Choroid plexus epithelial cell (primary cell): ENCODE measurements at regions not wholly inside any gene's neighbourhood (a gene's known extent, or its start where the extent isn't known, plus 50 kb on each side); places are given as distances from the start of the nearest gene placed in this dataset.

Source experiments
- DNase-seq: peaks from one replicate; pipeline ENCODE4 v3.0.0-alpha.2; 2010; ENCODE audit warnings: low read depth
- H3K4me3 ChIP-seq: 2 replicates; pipeline ENCODE4 v1.5.1; 2011; ENCODE audit warnings: low read depth, mild to moderate bottlenecking, control low read depth, low read length, moderate library complexity
- TF ChIP-seq, protein P1 (sequence below): conservative IDR thresholded peaks from 2 replicates; pipeline ENCODE4 v1.5.1; 2011; ENCODE audit warnings: low read depth, mild to moderate bottlenecking, control low read depth, inconsistent platforms, low read length, moderate library complexity

- TF ChIP-seq, protein P1, sequence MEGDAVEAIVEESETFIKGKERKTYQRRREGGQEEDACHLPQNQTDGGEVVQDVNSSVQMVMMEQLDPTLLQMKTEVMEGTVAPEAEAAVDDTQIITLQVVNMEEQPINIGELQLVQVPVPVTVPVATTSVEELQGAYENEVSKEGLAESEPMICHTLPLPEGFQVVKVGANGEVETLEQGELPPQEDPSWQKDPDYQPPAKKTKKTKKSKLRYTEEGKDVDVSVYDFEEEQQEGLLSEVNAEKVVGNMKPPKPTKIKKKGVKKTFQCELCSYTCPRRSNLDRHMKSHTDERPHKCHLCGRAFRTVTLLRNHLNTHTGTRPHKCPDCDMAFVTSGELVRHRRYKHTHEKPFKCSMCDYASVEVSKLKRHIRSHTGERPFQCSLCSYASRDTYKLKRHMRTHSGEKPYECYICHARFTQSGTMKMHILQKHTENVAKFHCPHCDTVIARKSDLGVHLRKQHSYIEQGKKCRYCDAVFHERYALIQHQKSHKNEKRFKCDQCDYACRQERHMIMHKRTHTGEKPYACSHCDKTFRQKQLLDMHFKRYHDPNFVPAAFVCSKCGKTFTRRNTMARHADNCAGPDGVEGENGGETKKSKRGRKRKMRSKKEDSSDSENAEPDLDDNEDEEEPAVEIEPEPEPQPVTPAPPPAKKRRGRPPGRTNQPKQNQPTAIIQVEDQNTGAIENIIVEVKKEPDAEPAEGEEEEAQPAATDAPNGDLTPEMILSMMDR = no peak
- DNase-seq = no peak
- no peak overlapping the region for H3K4me3 ChIP-seq
These were observed 59.1 kb upstream of the SPATA12 start for GRCh38 chr3:57001356-57001755.

DNA sequence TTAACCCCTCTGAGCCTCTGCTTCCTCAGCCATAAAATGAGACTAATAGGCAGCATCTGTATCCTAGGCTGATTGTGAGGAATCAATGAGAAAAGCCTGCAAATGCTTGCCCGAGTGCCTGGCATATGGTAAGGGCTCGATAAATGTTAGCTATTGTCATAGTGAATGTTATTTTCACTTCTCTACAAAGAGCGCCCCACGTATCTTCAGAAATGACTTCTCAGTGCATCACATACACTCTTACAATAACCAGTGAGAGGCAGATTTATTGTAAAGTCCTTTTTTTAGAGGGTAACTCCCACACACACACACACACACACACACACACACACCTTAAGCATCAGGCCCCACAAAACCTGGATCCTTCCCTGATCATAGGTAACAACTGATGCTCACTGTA lies 60.5 kb upstream of the SPATA12 start:
- H3K4me3 ChIP-seq = no peak overlapping the region
- DNase-seq = no peak
- TF ChIP-seq, protein P1 = no peak

- no peak for DNase-seq
- TF ChIP-seq, protein P1 = no peak
- no peak overlapping the region for H3K4me3 ChIP-seq
These were observed 60.9 kb upstream of the SPATA12 start for GRCh38 chr3:56999547-56999946.

DNA sequence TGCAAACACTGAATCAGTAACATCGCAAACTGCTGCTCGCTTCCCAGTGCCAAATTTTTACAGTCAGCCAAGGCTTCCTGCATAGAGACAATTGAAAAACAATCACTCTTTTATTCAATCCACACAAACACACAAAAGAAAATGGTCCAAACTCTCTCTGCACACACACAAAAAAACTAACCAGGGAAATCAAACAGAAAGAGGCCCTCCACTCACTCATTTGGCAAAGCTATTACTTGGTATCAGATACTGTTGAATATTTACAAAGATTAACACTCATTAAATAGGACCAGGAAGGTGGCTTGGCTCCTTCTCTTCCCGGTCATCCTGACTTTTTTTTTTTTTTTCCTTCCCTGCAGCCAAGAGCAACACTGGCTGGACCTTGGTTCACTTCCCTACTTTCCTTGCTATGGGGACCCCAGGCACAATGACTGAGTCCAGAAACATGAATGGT lies 62.4 kb upstream of the SPATA12 start:
- no peak for DNase-seq
- TF ChIP-seq, protein P1 = no peak
- H3K4me3 ChIP-seq = no peak overlapping the region

DNA sequence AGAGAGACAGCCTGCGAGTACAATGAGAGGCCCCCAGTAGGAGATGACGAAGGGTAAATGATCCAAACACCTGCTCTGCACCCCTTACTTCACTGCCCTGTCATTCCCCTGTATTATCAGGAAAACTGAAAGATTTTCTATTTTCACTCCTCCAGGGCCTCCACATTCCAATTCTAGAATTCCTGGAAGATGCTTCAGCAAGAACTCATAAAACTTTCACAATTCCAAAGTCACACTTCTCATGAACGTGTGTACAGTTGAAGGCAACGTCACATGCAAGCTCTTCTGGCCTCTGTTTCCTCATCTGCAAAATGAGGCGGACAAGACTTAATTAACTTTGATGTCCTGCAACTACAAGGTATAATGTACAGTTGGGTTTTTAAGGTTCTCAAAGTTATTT lies 62.8 kb upstream of the SPATA12 start:
- TF ChIP-seq, protein P1 = no peak
- H3K4me3 ChIP-seq = no peak overlapping the region
- DNase-seq = no peak

DNA sequence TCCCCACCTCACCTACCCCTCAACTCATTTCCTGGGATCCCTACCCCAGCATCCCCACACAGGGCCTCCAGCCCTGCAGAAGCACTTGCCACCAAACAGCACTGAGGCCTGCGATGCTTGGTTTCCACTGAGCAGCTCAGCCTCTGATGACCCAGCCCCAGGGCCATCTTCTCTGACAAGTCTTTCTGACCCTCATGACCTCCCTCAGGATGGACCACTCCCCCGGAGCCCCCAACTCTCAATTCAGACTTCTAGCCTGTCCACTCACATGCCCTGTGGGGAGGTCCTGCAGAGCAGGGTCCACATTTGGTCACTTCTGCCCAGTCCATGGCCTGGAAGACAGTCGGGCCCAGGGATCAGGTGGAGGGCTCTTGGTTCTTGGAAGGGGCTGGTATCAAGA lies 63.4 kb upstream of the SPATA12 start:
- TF ChIP-seq, protein P1 = no peak
- no peak overlapping the region for H3K4me3 ChIP-seq
- no peak for DNase-seq

DNA sequence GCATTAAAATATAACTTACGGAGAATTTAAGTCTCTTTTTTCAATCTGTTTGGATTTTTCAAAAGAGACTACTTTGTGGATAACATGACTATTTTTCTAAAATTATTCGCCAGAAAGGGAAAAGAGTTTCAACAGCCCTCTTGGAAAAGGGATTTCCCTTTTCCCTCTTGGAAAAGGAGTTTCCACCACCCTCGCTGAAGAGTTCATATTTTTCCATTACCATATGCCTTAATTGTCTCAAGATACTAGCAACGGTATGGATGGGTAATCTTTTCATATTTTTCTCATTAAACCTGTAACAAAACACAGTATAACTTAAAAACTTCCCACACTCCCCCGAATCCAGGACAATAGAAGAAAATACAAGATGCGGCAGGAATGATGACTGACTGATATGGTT lies 66.1 kb upstream of the SPATA12 start:
- no peak overlapping the region for H3K4me3 ChIP-seq
- no peak for DNase-seq
- TF ChIP-seq, protein P1 = no peak
